ENCODE measurements at regions not wholly inside any gene's neighbourhood (a gene's known extent, or its start where the extent isn't known, plus 50 kb on each side); places are given as distances from the start of the nearest gene placed in this dataset.

GRCh38 chr1:233485385-233485784 lies 128.5 kb upstream of the KCNK1 start:
- DNase-seq (ENCODE audit: low read depth), result no peak
- no peak for TF ChIP-seq CTCF (IDR thresholded peaks at IDR 0.05; ENCODE audit: control insufficient read depth, extremely low read depth, insufficient read depth)

GRCh38 chr1:233485809-233486398 lies 128.0 kb upstream of the KCNK1 start:
- H3K4me3 ChIP-seq (ENCODE audit: low read depth, low read length), result no peak overlapping the region
- no peak for TF ChIP-seq CTCF (IDR thresholded peaks at IDR 0.05; ENCODE audit: control insufficient read depth, extremely low read depth, insufficient read depth)
- no peak for DNase-seq (ENCODE audit: low read depth)

More at GRCh38 chr1:233485385-233485784, 128.5 kb upstream of the KCNK1 start:
- H3K4me3 ChIP-seq (ENCODE audit: low read depth, low read length), result no peak overlapping the region

- H3K4me3 ChIP-seq (ENCODE audit: low read depth, low read length), result no peak overlapping the region
- TF ChIP-seq CTCF (IDR thresholded peaks at IDR 0.05; ENCODE audit: control insufficient read depth, extremely low read depth, insufficient read depth), result no peak
- DNase-seq (ENCODE audit: low read depth), result no peak
Measured at GRCh38 chr1:233487408-233487807, 126.5 kb upstream of the KCNK1 start.

- DNase-seq (ENCODE audit: low read depth), result no peak
- TF ChIP-seq CTCF (IDR thresholded peaks at IDR 0.05; ENCODE audit: control insufficient read depth, extremely low read depth, insufficient read depth), result no peak
- H3K4me3 ChIP-seq (ENCODE audit: low read depth, low read length), result no peak overlapping the region
Measured at GRCh38 chr1:233489411-233489810, 124.5 kb upstream of the KCNK1 start.

GRCh38 chr1:233490488-233490887 lies 123.4 kb upstream of the KCNK1 start:
- DNase-seq (ENCODE audit: low read depth), result no peak
- TF ChIP-seq CTCF (IDR thresholded peaks at IDR 0.05; ENCODE audit: control insufficient read depth, extremely low read depth, insufficient read depth), result no peak
- H3K4me3 ChIP-seq (ENCODE audit: low read depth, low read length), result no peak overlapping the region

GRCh38 chr1:233491953-233492620 lies 121.8 kb upstream of the KCNK1 start:
- DNase-seq (ENCODE audit: low read depth), result no peak

More at GRCh38 chr1:233491953-233492620, 121.8 kb upstream of the KCNK1 start:
- no peak overlapping the region for H3K4me3 ChIP-seq (ENCODE audit: low read depth, low read length)
- TF ChIP-seq CTCF (IDR thresholded peaks at IDR 0.05; ENCODE audit: control insufficient read depth, extremely low read depth, insufficient read depth), result no peak
